H1 (cell line): ENCODE measurements at regions not wholly inside any gene's neighbourhood (a gene's known extent, or its start where the extent isn't known, plus 50 kb on each side); places are given as distances from the start of the nearest gene placed in this dataset.

Source experiments
- RAD21 ChIP-seq, 2 experiments: IDR thresholded peaks in 1 of 2; conservative IDR thresholded peaks in 1 of 2; 2 replicates each; pipeline ENCODE4 v1.6.1; 2011; ENCODE audit warnings: low read depth in 2 of 2, low read length in 2 of 2, improper control_type of control experiment in 1 of 2, inconsistent platforms in 1 of 2, mild to moderate bottlenecking in 1 of 2, moderate library complexity in 1 of 2
- TF ChIP-seq, protein P1 (sequence below), 3 experiments: IDR thresholded peaks; 1 replicate in 2 of 3; 2 replicates in 1 of 3; pipeline versions ENCODE4 v1.5.1 to v1.6.1; 2011; ENCODE audit warnings: low read length in 3 of 3, mild to moderate bottlenecking in 3 of 3, inconsistent platforms in 2 of 3, low read depth in 1 of 3, moderate library complexity in 1 of 3; ENCODE audit not compliant: insufficient read depth in 1 of 3; ENCODE audit errors: control extremely low read depth in 1 of 3

- TF ChIP-seq, protein P1, sequence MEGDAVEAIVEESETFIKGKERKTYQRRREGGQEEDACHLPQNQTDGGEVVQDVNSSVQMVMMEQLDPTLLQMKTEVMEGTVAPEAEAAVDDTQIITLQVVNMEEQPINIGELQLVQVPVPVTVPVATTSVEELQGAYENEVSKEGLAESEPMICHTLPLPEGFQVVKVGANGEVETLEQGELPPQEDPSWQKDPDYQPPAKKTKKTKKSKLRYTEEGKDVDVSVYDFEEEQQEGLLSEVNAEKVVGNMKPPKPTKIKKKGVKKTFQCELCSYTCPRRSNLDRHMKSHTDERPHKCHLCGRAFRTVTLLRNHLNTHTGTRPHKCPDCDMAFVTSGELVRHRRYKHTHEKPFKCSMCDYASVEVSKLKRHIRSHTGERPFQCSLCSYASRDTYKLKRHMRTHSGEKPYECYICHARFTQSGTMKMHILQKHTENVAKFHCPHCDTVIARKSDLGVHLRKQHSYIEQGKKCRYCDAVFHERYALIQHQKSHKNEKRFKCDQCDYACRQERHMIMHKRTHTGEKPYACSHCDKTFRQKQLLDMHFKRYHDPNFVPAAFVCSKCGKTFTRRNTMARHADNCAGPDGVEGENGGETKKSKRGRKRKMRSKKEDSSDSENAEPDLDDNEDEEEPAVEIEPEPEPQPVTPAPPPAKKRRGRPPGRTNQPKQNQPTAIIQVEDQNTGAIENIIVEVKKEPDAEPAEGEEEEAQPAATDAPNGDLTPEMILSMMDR (IDR thresholded peaks at IDR 0.05; ENCODE audit: control extremely low read depth in 1 of 3, insufficient read depth in 1 of 3, low read depth in 1 of 3, low read length in 3 of 3) = no peak
- TF ChIP-seq RAD21 (IDR thresholded peaks at IDR 0.05 in 1 of 2, conservative IDR thresholded peaks at IDR 0.05 in 1 of 2; ENCODE audit: low read depth in 2 of 2, low read length in 2 of 2) = no peak
Observed at GRCh38 chr4:133803341-133803740, 398.2 kb downstream of the PABPC4L start.
